K562 (cell line): ENCODE measurements at regions not wholly inside any gene's neighbourhood (a gene's known extent, or its start where the extent isn't known, plus 50 kb on each side); places are given as distances from the start of the nearest gene placed in this dataset.
"Not testable (repeated sequence)": the region's sequence is repeated elsewhere in the genome, so short reads cannot be mapped to it uniquely, and the experiment has no call there.

Experiments
- CTCF ChIP-seq, 3 experiments: IDR thresholded peaks in 2 of 3; conservative IDR thresholded peaks in 1 of 3; 2 replicates each; pipeline ENCODE4 v1.5.1; 2011 to 2012; ENCODE audit warnings: low read length in 3 of 3, mild to moderate bottlenecking in 3 of 3, control low read depth in 2 of 3, improper control_type of control experiment in 1 of 3, inconsistent platforms in 1 of 3, low read depth in 1 of 3, mixed read lengths in 1 of 3, moderate library complexity in 1 of 3; ENCODE audit not compliant: insufficient read depth in 2 of 3
- EZH2 ChIP-seq: IDR thresholded peaks from 2 replicates; pipeline ENCODE4 v1.6.1; 2012; ENCODE audit warnings: low read depth, mild to moderate bottlenecking, inconsistent platforms, low read length, borderline replicate concordance
- NFRKB ChIP-seq: fragments of 450-650 bp; IDR thresholded peaks from 2 replicates; pipeline ENCODE4 v1.6.1; 2016; ENCODE audit warnings: low read depth
- ZBTB11 ChIP-seq, 3 experiments: fragments of 200-800 bp in 1 of 3; fragments of 250-450 bp in 1 of 3; fragments of 450-650 bp in 1 of 3; sonication (Bioruptor Pico) in 1 of 3; sonication (Bioruptor generic) in 1 of 3; formaldehyde crosslinking in 1 of 3; IDR thresholded peaks; 2 replicates each; pipeline versions ENCODE4 v1.6.1 to v1.8.0; 2016 to 2022; ENCODE audit warnings: mild to moderate bottlenecking in 2 of 3, missing genetic modification characterization in 2 of 3, missing compliant biosample characterization in 1 of 3, moderate library complexity in 1 of 3

- not testable (repeated sequence) for TF ChIP-seq ZBTB11 (CRISPR knock-in tag; IDR thresholded peaks at IDR 0.05); NFRKB; CTCF (IDR thresholded peaks at IDR 0.05 in 2 of 3, conservative IDR thresholded peaks at IDR 0.05 in 1 of 3; ENCODE audit: insufficient read depth in 2 of 3, low read depth in 1 of 3, low read length in 3 of 3); EZH2
These were observed 464.4 kb downstream of the AJAP1 start for GRCh38 chr1:5118771-5119170.
